A673 (cell line): ENCODE measurements at regions not wholly inside any gene's neighbourhood (a gene's known extent, or its start where the extent isn't known, plus 50 kb on each side); places are given as distances from the start of the nearest gene placed in this dataset.
"Not testable (repeated sequence)": the region's sequence is repeated elsewhere in the genome, so short reads cannot be mapped to it uniquely, and the experiment has no call there.

Source experiments
- BruUV-seq: library from RNA; stranded (reverse); fragments of 400-500 nt; replicated peaks from 2 replicates; lab custom pipeline; 2021; lab: Mats Ljungman, UMichigan
- CTCF ChIA-PET: fragments of 300-600 bp; sonication (Branson Sonifier 250); formaldehyde crosslinking; loops from one replicate; lab custom pipeline; 2022; ENCODE audit warnings: antibody characterized with exemption; lab: Charles Lee
- POLR2A ChIA-PET: fragments of 300-600 bp; sonication (Branson Sonifier 250); formaldehyde crosslinking; loops from one replicate; lab custom pipeline; 2022; ENCODE audit warnings: antibody characterized with exemption; ENCODE audit not compliant: low non-redundant PET; lab: Charles Lee
- DNase-seq: peaks from one replicate; pipeline ENCODE4 v3.0.0-alpha.2; 2015; ENCODE audit warnings: low spot score
- H3K27ac ChIP-seq: fragments of 200-600 bp; sonication (generic); 2 replicates; pipeline ENCODE4 v1.5.1; 2016; ENCODE audit warnings: mixed run types, low read depth, mild to moderate bottlenecking, mixed read lengths, antibody characterized with exemption, low read length; ENCODE audit not compliant: poor library complexity, severe bottlenecking
- H3K27me3 ChIP-seq: fragments of 200-600 bp; sonication (generic); replicated peaks from 2 replicates; pipeline ENCODE4 v1.6.1; 2017; ENCODE audit warnings: mixed run types, low read depth, mild to moderate bottlenecking, mixed read lengths, antibody characterized with exemption, low read length; ENCODE audit not compliant: insufficient read depth, poor library complexity
- H3K36me3 ChIP-seq: fragments of 200-600 bp; sonication (generic); 2 replicates; pipeline ENCODE4 v1.6.1; 2016; ENCODE audit warnings: mixed run types, mild to moderate bottlenecking, mixed read lengths, antibody characterized with exemption, low read length; ENCODE audit not compliant: insufficient read depth, poor library complexity, severe bottlenecking
- H3K4me1 ChIP-seq: fragments of 200-600 bp; sonication (generic); 2 replicates; pipeline ENCODE4 v1.6.1; 2017; ENCODE audit warnings: mixed run types, mild to moderate bottlenecking, mixed read lengths, antibody characterized with exemption, low read length; ENCODE audit not compliant: insufficient read depth, poor library complexity, severe bottlenecking
- H3K4me3 ChIP-seq: fragments of 200-600 bp; sonication (generic); 2 replicates; pipeline ENCODE4 v1.5.1; 2016; ENCODE audit warnings: low read depth, mixed run types, mild to moderate bottlenecking, mixed read lengths, low read length; ENCODE audit not compliant: poor library complexity, severe bottlenecking
- H3K9me3 ChIP-seq: fragments of 200-600 bp; sonication (generic); 2 replicates; pipeline ENCODE4 v1.6.1; 2016; ENCODE audit warnings: mixed run types, low read depth, mild to moderate bottlenecking, mixed read lengths, antibody characterized with exemption, low read length; ENCODE audit not compliant: poor library complexity, severe bottlenecking
- CTCF ChIP-seq: fragments of 300-800, 200-600 bp; sonication (generic); conservative IDR thresholded peaks from 2 replicates; pipeline ENCODE4 v1.5.1; 2017; ENCODE audit warnings: low read depth, mild to moderate bottlenecking, antibody characterized with exemption, low read length, moderate library complexity, mixed read lengths
- EZH2 ChIP-seq: fragments of 200-600 bp; sonication (generic); IDR thresholded peaks from 2 replicates; pipeline ENCODE4 v1.6.1; 2017; ENCODE audit warnings: borderline replicate concordance, low read depth, mild to moderate bottlenecking, mixed read lengths, antibody characterized with exemption, low read length; ENCODE audit not compliant: poor library complexity, severe bottlenecking
- intact Hi-C: fragments of 100-400 bp; cut with micrococcal nuclease; formaldehyde crosslinking; loops from one replicate; pipeline ENCODE4 v1.10.0; 2022; ENCODE audit not compliant: unreplicated experiment

DNA sequence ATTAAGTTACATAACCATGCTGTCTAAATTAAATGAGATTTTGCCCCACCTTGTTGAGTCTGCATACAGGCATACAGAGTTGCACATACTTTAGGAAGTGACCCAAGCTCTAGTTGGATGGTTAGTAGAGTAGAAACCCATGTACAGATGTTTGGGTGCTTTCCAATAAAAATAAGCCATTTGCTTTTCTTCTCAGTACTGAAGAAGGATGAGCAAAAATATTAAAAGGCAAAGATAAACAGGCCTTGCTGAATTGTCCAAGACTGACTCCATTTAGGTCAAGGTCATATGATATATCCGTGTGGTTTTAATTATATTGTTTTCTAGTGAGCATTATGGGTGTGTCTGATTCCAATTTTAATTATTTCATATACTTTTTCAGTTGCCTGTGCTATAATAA lies 589.4 kb downstream of the RFPL4B start:
- ChIA-PET POLR2A (no interaction called here), CTCF (no interaction called here)
- DNase-seq: no peak
- TF ChIP-seq CTCF (no peak), EZH2 (no peak)
- Histone ChIP-seq H3K9me3 (no peaks in the 10 kb centered on the region), H3K4me3 (no peak overlapping the region), H3K4me1 (peaks cover 21% of the 10 kb centered on the region), H3K36me3 (no peaks in the 10 kb centered on the region), H3K27ac (no peak overlapping the region), H3K27me3 (no peaks in the 10 kb centered on the region)
- BruUV-seq: no TSS peak
- intact Hi-C loops: no loop called here

GRCh38 chr6:112937690-112938089 lies 590.6 kb downstream of the RFPL4B start:
- H3K27me3 ChIP-seq, H3K36me3 ChIP-seq, DNase-seq, intact Hi-C loops, H3K27ac ChIP-seq, H3K9me3 ChIP-seq, CTCF ChIA-PET, BruUV-seq, H3K4me3 ChIP-seq: not testable (repeated sequence)
- H3K4me1 ChIP-seq: peaks cover 20% of the 10 kb centered on the region
- POLR2A ChIA-PET: interaction anchor here (0.7 kb wide), 1 partner anchor 322 kb away, joined by 8 read pairs; no protein-coding TSS in a partner anchor

GRCh38 chr6:112938650-112939049 lies 591.5 kb downstream of the RFPL4B start:
- DNase-seq: no peak
- Histone ChIP-seq H3K4me1 (peaks cover 20% of the 10 kb centered on the region), H3K27me3 (no peaks in the 10 kb centered on the region), H3K36me3 (no peaks in the 10 kb centered on the region), H3K27ac (no peak overlapping the region), H3K4me3 (no peak overlapping the region), H3K9me3 (no peaks in the 10 kb centered on the region)
- no peak for TF ChIP-seq CTCF
- no peak for TF ChIP-seq EZH2
- ChIA-PET CTCF (no interaction called here), POLR2A (no interaction called here)
- no TSS peak for BruUV-seq
- intact Hi-C loops: no loop called here

- H3K27ac ChIP-seq: no peak overlapping the region
- H3K27me3 ChIP-seq: no peaks in the 10 kb centered on the region
- no peaks in the 10 kb centered on the region for H3K36me3 ChIP-seq
- no peak for TF ChIP-seq EZH2
- no peak for TF ChIP-seq CTCF
- intact Hi-C loops: no loop called here
- DNase-seq: peak; percentile 55
- H3K4me1 ChIP-seq: peaks cover 20% of the 10 kb centered on the region
- CTCF ChIA-PET: no interaction called here
- POLR2A ChIA-PET: no interaction called here
- BruUV-seq: no TSS peak
- no peak overlapping the region for H3K4me3 ChIP-seq
- no peaks in the 10 kb centered on the region for H3K9me3 ChIP-seq
Measured at GRCh38 chr6:112939563-112939962, 592.4 kb downstream of the RFPL4B start.
